ENCODE measurements at regions not wholly inside any gene's neighbourhood (a gene's known extent, or its start where the extent isn't known, plus 50 kb on each side); places are given as distances from the start of the nearest gene placed in this dataset.

DNA sequence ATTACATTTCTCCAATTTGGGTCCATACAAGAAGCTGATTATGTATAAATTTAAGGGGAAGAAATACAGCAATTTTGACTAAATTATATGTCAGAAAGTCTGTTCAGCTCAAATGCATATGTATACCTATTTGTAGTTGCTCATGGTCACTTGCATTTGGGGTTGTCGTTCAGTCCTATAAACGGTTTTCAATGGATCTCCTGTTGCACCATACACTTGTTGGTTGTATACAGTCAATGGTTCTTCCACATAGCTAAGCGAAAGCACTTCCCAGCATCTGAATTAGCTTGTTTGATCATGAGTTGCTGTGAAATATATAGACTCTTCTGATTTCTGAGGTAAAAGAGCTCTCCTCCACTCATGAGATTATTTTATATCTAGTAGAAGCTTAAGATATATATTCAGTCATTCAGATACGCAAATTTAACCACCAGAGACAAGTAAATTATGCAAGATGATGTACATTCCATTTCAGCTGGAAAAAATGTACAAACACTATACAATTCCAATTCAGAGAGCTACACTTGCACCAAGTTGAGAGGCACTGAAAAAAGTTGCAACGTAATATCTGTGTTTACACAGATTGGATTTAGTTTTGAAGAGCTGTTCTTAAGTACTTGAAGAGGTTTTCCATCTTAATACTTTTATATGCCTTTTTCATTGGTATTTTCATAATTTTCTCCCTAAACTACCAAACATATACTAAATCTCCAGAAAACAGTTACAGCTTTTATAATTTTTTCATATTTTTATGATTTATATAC, 64.4 kb upstream of the POU5F2 start (continued):
- TF ChIP-seq, protein P1, sequence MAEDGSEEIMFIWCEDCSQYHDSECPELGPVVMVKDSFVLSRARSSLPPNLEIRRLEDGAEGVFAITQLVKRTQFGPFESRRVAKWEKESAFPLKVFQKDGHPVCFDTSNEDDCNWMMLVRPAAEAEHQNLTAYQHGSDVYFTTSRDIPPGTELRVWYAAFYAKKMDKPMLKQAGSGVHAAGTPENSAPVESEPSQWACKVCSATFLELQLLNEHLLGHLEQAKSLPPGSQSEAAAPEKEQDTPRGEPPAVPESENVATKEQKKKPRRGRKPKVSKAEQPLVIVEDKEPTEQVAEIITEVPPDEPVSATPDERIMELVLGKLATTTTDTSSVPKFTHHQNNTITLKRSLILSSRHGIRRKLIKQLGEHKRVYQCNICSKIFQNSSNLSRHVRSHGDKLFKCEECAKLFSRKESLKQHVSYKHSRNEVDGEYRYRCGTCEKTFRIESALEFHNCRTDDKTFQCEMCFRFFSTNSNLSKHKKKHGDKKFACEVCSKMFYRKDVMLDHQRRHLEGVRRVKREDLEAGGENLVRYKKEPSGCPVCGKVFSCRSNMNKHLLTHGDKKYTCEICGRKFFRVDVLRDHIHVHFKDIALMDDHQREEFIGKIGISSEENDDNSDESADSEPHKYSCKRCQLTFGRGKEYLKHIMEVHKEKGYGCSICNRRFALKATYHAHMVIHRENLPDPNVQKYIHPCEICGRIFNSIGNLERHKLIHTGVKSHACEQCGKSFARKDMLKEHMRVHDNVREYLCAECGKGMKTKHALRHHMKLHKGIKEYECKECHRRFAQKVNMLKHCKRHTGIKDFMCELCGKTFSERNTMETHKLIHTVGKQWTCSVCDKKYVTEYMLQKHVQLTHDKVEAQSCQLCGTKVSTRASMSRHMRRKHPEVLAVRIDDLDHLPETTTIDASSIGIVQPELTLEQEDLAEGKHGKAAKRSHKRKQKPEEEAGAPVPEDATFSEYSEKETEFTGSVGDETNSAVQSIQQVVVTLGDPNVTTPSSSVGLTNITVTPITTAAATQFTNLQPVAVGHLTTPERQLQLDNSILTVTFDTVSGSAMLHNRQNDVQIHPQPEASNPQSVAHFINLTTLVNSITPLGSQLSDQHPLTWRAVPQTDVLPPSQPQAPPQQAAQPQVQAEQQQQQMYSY (CRISPR knock-in tag; IDR thresholded peaks at IDR 0.05): no peak
- no peak for TF ChIP-seq SMARCA5 (IDR thresholded peaks at IDR 0.05)
- TF ChIP-seq ZBED1 (IDR thresholded peaks at IDR 0.05; ENCODE audit: borderline replicate concordance): no peak

DNA sequence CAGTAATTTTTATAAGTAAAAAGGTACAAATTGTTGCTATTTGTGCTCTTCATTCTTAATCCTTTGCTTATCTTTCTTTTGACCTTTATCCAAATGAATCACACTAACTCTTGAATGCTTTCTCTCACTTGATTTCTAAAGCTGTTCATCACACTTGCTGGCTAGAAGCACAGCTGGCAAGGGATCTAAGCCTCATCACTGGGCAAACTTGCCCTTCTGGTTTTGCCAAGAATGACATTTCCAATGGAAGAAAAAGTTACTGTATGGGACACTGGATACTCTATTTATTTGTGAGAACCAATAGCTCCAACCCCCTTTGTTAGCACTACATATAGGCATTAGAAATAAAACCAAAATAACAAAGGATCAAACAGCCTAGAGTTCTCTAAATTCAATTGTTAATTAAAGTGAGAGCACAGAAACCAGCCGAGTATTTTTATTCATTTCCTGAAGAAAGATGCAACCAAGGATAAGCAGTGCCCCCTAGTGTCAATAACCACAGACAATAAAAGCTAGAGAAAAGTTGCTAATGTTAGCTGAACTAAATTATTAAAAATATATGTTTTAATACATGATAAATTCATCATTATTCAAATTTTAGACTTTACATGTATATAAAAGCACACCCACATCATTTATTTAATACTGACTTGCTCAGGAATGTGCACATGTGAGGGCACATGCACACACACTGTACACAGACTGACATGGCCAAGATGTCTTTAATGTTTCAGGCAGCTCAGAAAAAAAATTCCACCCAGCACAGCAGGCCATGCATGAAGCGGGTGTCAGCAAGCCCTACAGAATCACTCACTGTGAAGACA, 59.8 kb upstream of the POU5F2 start:
- POLR2A ChIA-PET: no interaction called here
- Histone ChIP-seq H4K20me1 (ENCODE audit: control insufficient read depth, insufficient read depth) (no peaks in the 10 kb centered on the region), H3K27me3 (replicated peaks in 1 of 2; ENCODE audit: control insufficient read depth in 2 of 2, insufficient read depth in 2 of 2, low read length in 1 of 2) (no peaks in the 10 kb centered on the region), H3K4me1 (ENCODE audit: control insufficient read depth, insufficient read depth, low read length) (peaks cover 3% of the 10 kb centered on the region; the same call in 1 of the 2 replicates), H3K79me2 (ENCODE audit: control insufficient read depth, insufficient read depth, low read length) (no peaks in the 10 kb centered on the region), H3K27ac (ENCODE audit: control insufficient read depth, insufficient read depth) (no peak overlapping the region), H3K4me2 (ENCODE audit: control insufficient read depth, insufficient read depth) (peak overlapping the region; percentile 25; the same call in 1 of the 2 replicates), H3K36me3 (ENCODE audit: control insufficient read depth in 2 of 2, insufficient read depth in 2 of 2, low read length in 1 of 2) (no peaks in the 10 kb centered on the region), H3K9me3 (replicated peaks; ENCODE audit: control insufficient read depth, insufficient read depth, low read length) (no peaks in the 10 kb centered on the region), H3K4me3 (no peak overlapping the region), H3K9ac (ENCODE audit: control insufficient read depth, insufficient read depth, low read length) (no peak overlapping the region), H2AFZ (ENCODE audit: control insufficient read depth, low read depth, low read length) (no peak overlapping the region)
- in situ Hi-C loops (cut with MboI): no loop called here
- DNase-seq (ENCODE audit: low read depth, low spot score): peak; percentile 2
- SMC1A ChIA-PET (ENCODE audit: uncharacterized antibody, unreplicated experiment): interaction anchor here (0.6 to 3.0 kb wide), 50 partner anchors 8 to 1287 kb away, joined by 3 to 55 read pairs (median 3); partner anchors contain the start of genes NR2F1 and NR2F1-AS1
- 17% methylated on average over 2 of the region's 2 CpGs for WGBS (ENCODE audit: insufficient coverage, insufficient replicate concordance, low lambda C conversion rate, missing lambda C conversion rate)
- ATAC-seq: peak; percentile 78
- CTCF ChIA-PET: interaction anchor here (0.6 to 3.5 kb wide), 70 partner anchors 8 to 1093 kb away, joined by 3 to 95 read pairs (median 4); partner anchors contain the start of genes NR2F1 and NR2F1-AS1
- BruUV-seq (replicated peaks): no TSS peak
- intact Hi-C loops (cut with micrococcal nuclease; ENCODE audit: unreplicated experiment): loop anchor here (1.0 to 10.0 kb wide), 4 partner anchors 116 to 886 kb away; partner anchors contain the start of gene NR2F1-AS1
- peak; percentile 82 for FAIRE-seq
- RAD21 ChIA-PET (ENCODE audit: unreplicated experiment): interaction anchor here (0.7 to 2.5 kb wide), 23 partner anchors 9 to 1113 kb away, joined by 3 to 41 read pairs (median 4); partner anchors contain the start of gene NR2F1
- no peak for TF ChIP-seq POLR2AphosphoS5 (IDR thresholded peaks at IDR 0.05; ENCODE audit: low read length)
- TF ChIP-seq, protein P2, sequence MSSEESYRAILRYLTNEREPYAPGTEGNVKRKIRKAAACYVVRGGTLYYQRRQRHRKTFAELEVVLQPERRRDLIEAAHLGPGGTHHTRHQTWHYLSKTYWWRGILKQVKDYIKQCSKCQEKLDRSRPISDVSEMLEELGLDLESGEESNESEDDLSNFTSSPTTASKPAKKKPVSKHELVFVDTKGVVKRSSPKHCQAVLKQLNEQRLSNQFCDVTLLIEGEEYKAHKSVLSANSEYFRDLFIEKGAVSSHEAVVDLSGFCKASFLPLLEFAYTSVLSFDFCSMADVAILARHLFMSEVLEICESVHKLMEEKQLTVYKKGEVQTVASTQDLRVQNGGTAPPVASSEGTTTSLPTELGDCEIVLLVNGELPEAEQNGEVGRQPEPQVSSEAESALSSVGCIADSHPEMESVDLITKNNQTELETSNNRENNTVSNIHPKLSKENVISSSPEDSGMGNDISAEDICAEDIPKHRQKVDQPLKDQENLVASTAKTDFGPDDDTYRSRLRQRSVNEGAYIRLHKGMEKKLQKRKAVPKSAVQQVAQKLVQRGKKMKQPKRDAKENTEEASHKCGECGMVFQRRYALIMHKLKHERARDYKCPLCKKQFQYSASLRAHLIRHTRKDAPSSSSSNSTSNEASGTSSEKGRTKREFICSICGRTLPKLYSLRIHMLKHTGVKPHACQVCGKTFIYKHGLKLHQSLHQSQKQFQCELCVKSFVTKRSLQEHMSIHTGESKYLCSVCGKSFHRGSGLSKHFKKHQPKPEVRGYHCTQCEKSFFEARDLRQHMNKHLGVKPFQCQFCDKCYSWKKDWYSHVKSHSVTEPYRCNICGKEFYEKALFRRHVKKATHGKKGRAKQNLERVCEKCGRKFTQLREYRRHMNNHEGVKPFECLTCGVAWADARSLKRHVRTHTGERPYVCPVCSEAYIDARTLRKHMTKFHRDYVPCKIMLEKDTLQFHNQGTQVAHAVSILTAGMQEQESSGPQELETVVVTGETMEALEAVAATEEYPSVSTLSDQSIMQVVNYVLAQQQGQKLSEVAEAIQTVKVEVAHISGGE (CRISPR knock-in tag; IDR thresholded peaks at IDR 0.05): no peak
- no peak for TF ChIP-seq NFYA (IDR thresholded peaks at IDR 0.05; ENCODE audit: borderline replicate concordance, low read depth, low read length)
- peak; percentile 91 for TF ChIP-seq RAD21 (IDR thresholded peaks at IDR 0.05; ENCODE audit: insufficient read depth, low read depth, low read length)
- TF ChIP-seq FOXM1 (IDR thresholded peaks at IDR 0.05; ENCODE audit: low read depth, low read length): 0 out of 2 replicates have a peak, but pooled peaks have one; percentile 21

Measured in GM12878 (cell line).